HG02870 (cell line): ENCODE measurements at regions not wholly inside any gene's neighbourhood (a gene's known extent, or its start where the extent isn't known, plus 50 kb on each side); places are given as distances from the start of the nearest gene placed in this dataset.

Experiments used
- ATAC-seq: cut with Tn5 transposase; IDR thresholded peaks from one replicate; pipeline ENCODE4 v1.9.1; 2021; ENCODE audit warnings: mild to moderate bottlenecking, moderate library complexity; ENCODE audit not compliant: unreplicated experiment

DNA sequence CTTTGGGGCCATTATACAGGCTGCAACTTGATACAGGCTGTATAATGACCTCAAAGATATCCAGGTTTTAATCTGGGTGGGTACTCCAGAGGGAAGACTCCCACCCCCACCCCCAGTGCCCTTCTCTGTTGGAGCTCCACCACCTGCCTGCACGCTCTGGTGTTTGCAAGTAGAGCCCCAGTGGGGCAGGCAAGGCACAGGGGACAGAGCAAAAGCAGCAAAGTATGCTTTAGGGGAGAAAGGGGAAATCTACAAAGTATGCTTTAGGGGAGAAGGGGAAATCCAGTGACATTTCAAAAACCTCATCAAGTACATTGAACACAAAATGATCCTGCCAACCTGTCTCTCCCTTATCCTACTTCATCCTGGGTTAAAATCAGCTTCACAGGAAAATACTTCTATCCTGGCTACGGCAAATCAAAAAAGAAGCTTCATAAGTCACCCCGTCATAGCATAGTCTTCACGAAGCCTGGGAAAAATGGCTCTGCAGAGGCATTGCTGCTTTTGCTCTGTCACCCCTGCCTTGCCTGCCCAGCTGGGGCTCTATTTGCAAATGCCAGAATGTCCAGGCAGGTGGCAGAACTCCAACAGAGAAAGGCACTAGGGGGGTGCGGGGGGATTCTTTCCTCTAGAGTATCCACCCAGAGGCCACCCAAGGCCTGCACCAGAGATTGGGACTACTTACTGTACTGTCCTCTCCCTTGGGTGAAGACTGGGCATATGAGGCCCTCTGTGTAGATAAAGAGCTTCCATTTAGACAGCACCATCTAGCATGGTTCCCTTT is 60.9 kb upstream of the ATP11B start:
- no peak for ATAC-seq

DNA sequence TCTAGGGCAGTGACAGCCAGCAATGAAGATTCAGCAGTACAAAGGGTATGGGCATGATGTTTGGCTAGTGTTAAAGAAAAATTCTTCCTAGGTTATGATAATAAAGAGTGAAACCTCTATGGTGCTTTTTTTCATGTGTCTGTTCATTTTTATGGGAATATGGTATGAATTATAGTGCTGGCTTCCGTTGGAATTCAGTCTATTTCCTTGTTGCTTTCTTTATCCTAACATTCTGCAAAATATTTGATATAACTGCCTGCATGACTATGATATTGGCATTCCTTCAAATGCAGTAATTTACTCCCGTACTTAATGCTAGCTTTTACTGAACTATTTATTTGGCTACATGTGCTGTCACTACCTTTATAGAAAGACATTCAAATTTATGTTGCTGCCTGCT is 57.6 kb upstream of the ATP11B start:
- no peak for ATAC-seq

DNA sequence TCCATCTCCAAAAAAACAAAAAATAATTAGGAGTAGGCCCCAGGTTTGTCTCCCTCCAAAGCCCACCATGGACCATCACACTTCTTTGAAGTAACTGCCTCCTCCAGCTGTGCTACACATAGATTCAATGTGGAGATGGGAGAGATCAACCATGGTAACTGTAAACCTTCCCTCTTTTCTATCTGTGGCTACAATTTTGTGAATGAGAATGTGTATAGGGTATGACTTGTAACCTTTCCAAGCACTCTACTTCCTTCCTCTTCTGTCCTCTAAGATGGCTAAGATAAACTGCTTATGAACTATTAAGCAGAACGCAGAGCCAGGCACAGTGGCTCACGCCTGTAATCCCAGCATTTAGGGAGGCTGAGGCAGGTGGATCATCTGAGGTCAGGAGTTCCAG is 55.5 kb upstream of the ATP11B start:
- ATAC-seq: no peak

DNA sequence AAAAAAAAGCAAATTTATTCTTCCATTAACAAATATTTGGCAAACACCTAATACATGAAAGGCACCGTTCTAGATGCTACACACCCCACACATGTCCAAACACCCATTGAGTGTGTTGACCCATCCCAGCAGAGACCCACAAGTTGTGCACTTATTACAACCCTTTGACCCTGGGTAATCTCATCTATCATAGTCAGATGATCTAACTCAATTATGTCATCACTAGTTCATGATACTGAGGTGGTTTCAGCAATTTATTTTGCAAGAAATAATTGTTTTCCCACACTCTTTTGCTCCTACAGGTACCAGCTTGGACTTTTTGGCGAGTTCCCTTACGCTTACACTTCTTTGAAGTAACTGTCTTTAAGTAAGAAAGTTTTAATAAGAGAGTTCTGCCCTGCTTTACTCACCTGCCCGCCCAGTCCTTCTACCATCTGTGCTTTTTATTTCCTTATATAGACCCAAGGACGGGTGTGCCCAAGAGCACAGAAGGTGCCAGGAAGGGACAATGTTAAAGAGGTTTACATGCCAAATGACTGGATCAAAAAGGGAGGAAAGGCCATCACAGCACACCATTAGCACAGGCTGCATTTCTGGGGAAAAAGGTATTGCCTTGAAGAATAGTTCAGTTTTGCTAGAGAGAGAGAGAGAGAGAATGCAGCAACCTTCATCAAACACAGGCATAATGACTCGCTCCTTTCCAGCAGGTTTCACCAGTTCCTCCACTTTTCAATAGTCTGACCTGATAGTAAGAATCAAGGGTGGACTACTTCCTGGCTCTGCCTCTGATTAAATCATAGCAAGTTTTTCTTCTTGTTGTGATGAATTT is 54.5 kb upstream of the ATP11B start:
- ATAC-seq: no peak

DNA sequence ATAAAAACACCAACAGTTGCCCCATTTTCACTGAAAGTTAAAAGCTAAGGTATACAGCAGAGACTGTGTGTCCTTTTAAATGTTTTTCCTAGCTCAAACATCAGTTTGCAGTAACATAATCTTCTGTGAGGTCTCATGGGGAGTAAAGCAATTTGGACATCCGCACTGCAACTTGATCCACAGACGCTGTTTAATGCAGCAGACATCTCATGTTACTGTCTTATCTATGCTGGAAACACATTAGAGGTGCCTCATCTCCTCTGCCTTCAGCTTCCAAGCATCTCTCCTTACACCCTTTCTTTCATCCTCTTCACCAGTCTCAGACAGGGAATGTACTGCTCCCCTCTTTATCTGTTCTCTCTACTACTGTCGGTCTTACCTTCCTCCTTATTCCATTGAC is 53.7 kb upstream of the ATP11B start:
- no peak for ATAC-seq

DNA sequence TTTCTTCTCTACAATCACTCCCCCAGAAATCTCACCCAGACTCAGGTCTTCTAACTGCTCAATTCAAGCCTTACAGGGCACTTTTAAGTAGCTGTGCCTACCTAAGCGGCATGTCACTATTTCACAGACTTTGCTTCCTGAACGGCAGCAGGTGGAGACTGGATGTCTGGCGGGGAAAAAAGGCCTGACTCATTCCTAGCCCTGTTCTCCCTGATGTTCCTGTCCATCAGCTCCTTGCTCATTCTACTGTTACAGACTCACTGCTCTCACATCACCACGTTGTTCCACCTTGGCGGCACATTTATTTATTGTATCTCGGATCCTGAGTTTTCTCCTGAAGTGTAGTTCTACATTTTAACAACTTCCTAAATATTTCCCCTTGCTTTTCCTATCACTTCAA is 52.6 kb upstream of the ATP11B start:
- no peak for ATAC-seq

DNA sequence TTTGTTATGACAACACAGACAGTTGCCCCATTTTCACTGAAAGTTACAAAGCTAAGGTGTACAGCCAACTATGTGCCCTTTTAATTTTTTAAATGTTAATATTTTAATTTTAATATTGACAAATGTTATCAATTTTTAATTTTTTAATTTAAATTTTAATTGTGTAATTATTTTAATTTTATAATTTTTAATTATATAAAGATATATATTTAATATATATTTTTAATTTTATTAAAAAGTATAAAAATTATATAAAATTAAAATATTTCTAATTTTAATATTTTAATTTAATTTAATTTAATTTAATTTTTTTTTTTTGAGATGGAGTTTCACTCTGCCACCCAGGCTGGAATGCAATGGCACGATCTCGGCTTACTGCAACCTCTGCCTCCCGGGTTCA is 52.1 kb upstream of the ATP11B start:
- ATAC-seq: no peak
